ENCODE measurements at regions not wholly inside any gene's neighbourhood (a gene's known extent, or its start where the extent isn't known, plus 50 kb on each side); places are given as distances from the start of the nearest gene placed in this dataset.

GRCh38 chr14:101254805-101255764 is 306.2 kb upstream of the DIO3 start:
- no peak for DNase-seq (ENCODE audit: low spot score)
- intact Hi-C loops (cut with micrococcal nuclease; ENCODE audit: unreplicated experiment), result no loop called here
- no TSS peak for BruUV-seq (replicated peaks)
- POLR2A ChIA-PET (ENCODE audit: low non-redundant PET), result no interaction called here
- H3K36me3 ChIP-seq (ENCODE audit: insufficient read depth, low read length, poor library complexity, severe bottlenecking), result no peaks in the 10 kb centered on the region
- peaks cover 32% of the 10 kb centered on the region for H3K27me3 ChIP-seq (replicated peaks; ENCODE audit: insufficient read depth, low read depth, low read length, poor library complexity)
- H3K4me3 ChIP-seq (ENCODE audit: low read depth, low read length, poor library complexity, severe bottlenecking), result no peak overlapping the region
- CTCF ChIA-PET, result no interaction called here
- TF ChIP-seq CTCF (conservative IDR thresholded peaks at IDR 0.05; ENCODE audit: low read depth, low read length) (no peak), EZH2 (IDR thresholded peaks at IDR 0.05; ENCODE audit: borderline replicate concordance, low read depth, low read length, poor library complexity, severe bottlenecking) (no peak)
- H3K9me3 ChIP-seq (ENCODE audit: low read depth, low read length, poor library complexity, severe bottlenecking), result no peaks in the 10 kb centered on the region
- H3K27ac ChIP-seq (ENCODE audit: low read depth, low read length, poor library complexity, severe bottlenecking), result no peak overlapping the region
- H3K4me1 ChIP-seq (ENCODE audit: insufficient read depth, low read length, poor library complexity, severe bottlenecking), result no peaks in the 10 kb centered on the region

- no TSS peak for BruUV-seq (replicated peaks)
- intact Hi-C loops (cut with micrococcal nuclease; ENCODE audit: unreplicated experiment), result no loop called here
- H3K27ac ChIP-seq (ENCODE audit: low read depth, low read length, poor library complexity, severe bottlenecking), result no peak overlapping the region
- H3K9me3 ChIP-seq (ENCODE audit: low read depth, low read length, poor library complexity, severe bottlenecking), result no peaks in the 10 kb centered on the region
- CTCF ChIA-PET, result no interaction called here
- no peaks in the 10 kb centered on the region for H3K4me1 ChIP-seq (ENCODE audit: insufficient read depth, low read length, poor library complexity, severe bottlenecking)
- no peak for DNase-seq (ENCODE audit: low spot score)
- no peak for TF ChIP-seq EZH2 (IDR thresholded peaks at IDR 0.05; ENCODE audit: borderline replicate concordance, low read depth, low read length, poor library complexity, severe bottlenecking)
- TF ChIP-seq CTCF (conservative IDR thresholded peaks at IDR 0.05; ENCODE audit: low read depth, low read length), result no peak
- no peaks in the 10 kb centered on the region for H3K36me3 ChIP-seq (ENCODE audit: insufficient read depth, low read length, poor library complexity, severe bottlenecking)
- POLR2A ChIA-PET (ENCODE audit: low non-redundant PET), result no interaction called here
- H3K27me3 ChIP-seq (replicated peaks; ENCODE audit: insufficient read depth, low read depth, low read length, poor library complexity), result peaks cover 36% of the 10 kb centered on the region
- no peak overlapping the region for H3K4me3 ChIP-seq (ENCODE audit: low read depth, low read length, poor library complexity, severe bottlenecking)
Observed at GRCh38 chr14:101255765-101256125, 305.6 kb upstream of the DIO3 start.

- intact Hi-C loops (cut with micrococcal nuclease; ENCODE audit: unreplicated experiment), result no loop called here
- POLR2A ChIA-PET (ENCODE audit: low non-redundant PET), result no interaction called here
Observed at GRCh38 chr14:101256266-101256665, 305.0 kb upstream of the DIO3 start.

More at GRCh38 chr14:101256266-101256665, 305.0 kb upstream of the DIO3 start:
- DNase-seq (ENCODE audit: low spot score), result no peak
- Histone ChIP-seq H3K27ac (ENCODE audit: low read depth, low read length, poor library complexity, severe bottlenecking) (no peak overlapping the region), H3K27me3 (replicated peaks; ENCODE audit: insufficient read depth, low read depth, low read length, poor library complexity) (peaks cover 36% of the 10 kb centered on the region), H3K9me3 (ENCODE audit: low read depth, low read length, poor library complexity, severe bottlenecking) (no peaks in the 10 kb centered on the region), H3K4me1 (ENCODE audit: insufficient read depth, low read length, poor library complexity, severe bottlenecking) (no peaks in the 10 kb centered on the region), H3K36me3 (ENCODE audit: insufficient read depth, low read length, poor library complexity, severe bottlenecking) (no peaks in the 10 kb centered on the region), H3K4me3 (ENCODE audit: low read depth, low read length, poor library complexity, severe bottlenecking) (no peak overlapping the region)
- CTCF ChIA-PET, result no interaction called here
- BruUV-seq (replicated peaks), result no TSS peak
- TF ChIP-seq EZH2 (IDR thresholded peaks at IDR 0.05; ENCODE audit: borderline replicate concordance, low read depth, low read length, poor library complexity, severe bottlenecking) (no peak), CTCF (conservative IDR thresholded peaks at IDR 0.05; ENCODE audit: low read depth, low read length) (no peak)

Measured in A673 (cell line).